HCT116 (cell line): ENCODE measurements at regions not wholly inside any gene's neighbourhood (a gene's known extent, or its start where the extent isn't known, plus 50 kb on each side); places are given as distances from the start of the nearest gene placed in this dataset.

Experiments
- ATAC-seq: fragments of 200-7000 bp; cut with Tn5 transposase; 2 replicates; pipeline ENCODE4 v1.9.1; 2020; ENCODE audit warnings: mild to moderate bottlenecking, moderate library complexity
- BruUV-seq: library from RNA; stranded (reverse); fragments of 400-500 nt; replicated peaks from 2 replicates; lab custom pipeline; 2021; lab: Mats Ljungman, UMichigan
- CTCF ChIA-PET: fragments of 300-600 bp; sonication (Branson Sonifier 250); formaldehyde crosslinking; loops from one replicate; lab custom pipeline; 2021; ENCODE audit warnings: antibody characterized with exemption; lab: Charles Lee
- POLR2A ChIA-PET: fragments of 300-600, 350-600 bp; sonication (Branson Sonifier 250); formaldehyde crosslinking; loops from one replicate; lab custom pipeline; 2021; ENCODE audit warnings: antibody characterized with exemption; lab: Charles Lee
- RAD21 ChIA-PET, 2 experiments: fragments of 300-600 bp; sonication (Branson Sonifier 250); formaldehyde crosslinking; loops; one replicate each; lab custom pipeline; 2023; ENCODE audit warnings: low total read pairs in 2 of 2; ENCODE audit not compliant: uncharacterized antibody in 2 of 2, unreplicated experiment in 2 of 2, low non-redundant PET in 1 of 2; lab: Charles Lee
- DNase-seq: peaks from one replicate; pipeline ENCODE4 v3.0.0-alpha.2; 2010; ENCODE audit warnings: low read depth, low spot score
- H2AFZ ChIP-seq: fragments of 200-600 bp; shearing (Covaris generic), sonication (generic); 2 replicates; pipeline ENCODE4 v1.6.1; 2017; ENCODE audit warnings: low read depth, mixed run types, mixed read lengths, antibody characterized with exemption, low read length; ENCODE audit not compliant: poor library complexity, severe bottlenecking
- H3K27ac ChIP-seq: 2 replicates; pipeline ENCODE4 v1.5.1; 2012; ENCODE audit warnings: low read depth, low read length
- H3K27me3 ChIP-seq: fragments of 200-600 bp; sonication (generic); 2 replicates; pipeline ENCODE4 v1.6.1; 2016; ENCODE audit warnings: mixed run types, low read length, mixed read lengths; ENCODE audit not compliant: insufficient read depth
- H3K36me3 ChIP-seq, 2 experiments: fragments of 200-500 bp in 1 of 2; fragments of 200-600 bp in 1 of 2; sonication (Bioruptor generic) in 1 of 2; sonication (generic) in 1 of 2; 2 replicates each; pipeline versions ENCODE4 v1.5.1 to v1.6.1; 2014 to 2016; ENCODE audit warnings: low read length in 2 of 2, inconsistent platforms in 1 of 2, mixed read lengths in 1 of 2, mixed run types in 1 of 2; ENCODE audit not compliant: insufficient read depth in 2 of 2, control insufficient read depth in 1 of 2
- H3K4me1 ChIP-seq, 2 experiments: fragments of 200-600 bp in 1 of 2; sonication (generic) in 1 of 2; 2 replicates each; pipeline versions ENCODE4 v1.5.1 to v1.6.1; 2012 to 2017; ENCODE audit warnings: low read length in 2 of 2, inconsistent platforms in 1 of 2, mild to moderate bottlenecking in 1 of 2, mixed read lengths in 1 of 2, mixed run types in 1 of 2, moderate library complexity in 1 of 2; ENCODE audit not compliant: insufficient read depth in 2 of 2, control insufficient read depth in 1 of 2
- H3K4me2 ChIP-seq: fragments of 200-600 bp; sonication (generic); 2 replicates; pipeline ENCODE4 v1.6.1; 2017; ENCODE audit warnings: mixed run types, low read length, mixed read lengths
- H3K4me3 ChIP-seq, 2 experiments: fragments of 200-600 bp in 1 of 2; sonication (generic) in 1 of 2; replicated peaks in 1 of 2; 2 replicates each; pipeline ENCODE4 v1.5.1; 2011 to 2016; ENCODE audit warnings: low read length in 2 of 2, control low read depth in 1 of 2, low read depth in 1 of 2, mild to moderate bottlenecking in 1 of 2, mixed read lengths in 1 of 2, mixed run types in 1 of 2
- H3K79me2 ChIP-seq: fragments of 200-600 bp; sonication (generic); 2 replicates; pipeline ENCODE4 v1.6.1; 2017; ENCODE audit warnings: mild to moderate bottlenecking, mixed run types, low read length, moderate library complexity, mixed read lengths; ENCODE audit not compliant: insufficient read depth
- H3K9ac ChIP-seq: fragments of 200-600 bp; sonication (generic); 2 replicates; pipeline ENCODE4 v1.6.1; 2016; ENCODE audit warnings: low read length, mixed read lengths
- H3K9me2 ChIP-seq: fragments of 200-600 bp; sonication (generic), shearing (Covaris generic); 2 replicates; pipeline ENCODE4 v1.6.1; 2017; ENCODE audit warnings: mixed run types, mild to moderate bottlenecking, moderate library complexity; ENCODE audit not compliant: insufficient read depth
- H3K9me3 ChIP-seq, 2 experiments: fragments of 200-500 bp in 1 of 2; fragments of 200-600 bp in 1 of 2; sonication (Bioruptor generic) in 1 of 2; sonication (generic) in 1 of 2; 2 replicates each; pipeline ENCODE4 v1.6.1; 2014 to 2017; ENCODE audit warnings: low read length in 2 of 2, mixed read lengths in 2 of 2, inconsistent platforms in 1 of 2, low read depth in 1 of 2, mild to moderate bottlenecking in 1 of 2, mixed run types in 1 of 2, moderate library complexity in 1 of 2; ENCODE audit not compliant: control insufficient read depth in 1 of 2, insufficient read depth in 1 of 2
- H4K20me1 ChIP-seq: fragments of 200-600 bp; sonication (generic), shearing (Covaris generic); 2 replicates; pipeline ENCODE4 v1.6.1; 2017; ENCODE audit warnings: mixed run types, mild to moderate bottlenecking, moderate library complexity; ENCODE audit not compliant: insufficient read depth
- CBX3 ChIP-seq: IDR thresholded peaks from 2 replicates; pipeline ENCODE4 v1.6.1; 2012; ENCODE audit warnings: low read depth
- CEBPB ChIP-seq: IDR thresholded peaks from 2 replicates; pipeline ENCODE4 v1.6.1; 2012; ENCODE audit warnings: low read depth
- EGR1 ChIP-seq: IDR thresholded peaks from 2 replicates; pipeline ENCODE4 v1.6.1; 2012; ENCODE audit warnings: low read depth
- ELF1 ChIP-seq: IDR thresholded peaks from 2 replicates; pipeline ENCODE4 v1.6.1; 2012; ENCODE audit warnings: low read depth, borderline replicate concordance
- EZH2 ChIP-seq: fragments of 200-600 bp; sonication (generic); IDR thresholded peaks from 2 replicates; pipeline ENCODE4 v1.6.1; 2017; ENCODE audit warnings: antibody characterized with exemption, mixed run types
- EZH2phosphoT487 ChIP-seq: fragments of 200-600 bp; IDR thresholded peaks from 2 replicates; pipeline ENCODE4 v1.6.1; 2018; ENCODE audit warnings: antibody characterized with exemption, borderline replicate concordance
- FOSL1 ChIP-seq: IDR thresholded peaks from 2 replicates; pipeline ENCODE4 v1.6.1; 2012; ENCODE audit warnings: low read depth
- JUND ChIP-seq: IDR thresholded peaks from 2 replicates; pipeline ENCODE4 v1.6.1; 2012
- POLR2A ChIP-seq: IDR thresholded peaks from 2 replicates; pipeline ENCODE4 v1.7.0; 2011; ENCODE audit warnings: borderline replicate concordance; ENCODE audit not compliant: insufficient read depth, insufficient read length; ENCODE audit errors: extremely low read depth
- POLR2AphosphoS5 ChIP-seq: IDR thresholded peaks from 2 replicates; pipeline ENCODE4 v1.6.1; 2011; ENCODE audit warnings: mild to moderate bottlenecking, low read depth, low read length, moderate library complexity
- RAD21 ChIP-seq: IDR thresholded peaks from 2 replicates; pipeline ENCODE4 v1.6.1; 2012; ENCODE audit warnings: low read depth, mild to moderate bottlenecking
- SP1 ChIP-seq: IDR thresholded peaks from 2 replicates; pipeline ENCODE4 v1.6.1; 2012; ENCODE audit warnings: low read depth
- TCF7L2 ChIP-seq: IDR thresholded peaks from 2 replicates; pipeline ENCODE4 v1.7.0; 2011; ENCODE audit warnings: borderline replicate concordance, inconsistent platforms; ENCODE audit not compliant: insufficient read depth, insufficient read length; ENCODE audit errors: extremely low read depth
- YY1 ChIP-seq: IDR thresholded peaks from 2 replicates; pipeline ENCODE4 v1.6.1; 2011; ENCODE audit warnings: low read length, low read depth, moderate library complexity, mild to moderate bottlenecking; ENCODE audit not compliant: insufficient replicate concordance; ENCODE audit errors: extremely low read depth
- ZNF274 ChIP-seq: fragments of 200-500 bp; sonication (Bioruptor generic); IDR thresholded peaks from 2 replicates; pipeline ENCODE4 v1.6.1; 2014; ENCODE audit warnings: mild to moderate bottlenecking, low read depth, low read length, inconsistent platforms
- intact Hi-C: fragments of 100-400 bp; cut with micrococcal nuclease; formaldehyde crosslinking; loops from 2 replicates; pipeline ENCODE4 v1.10.0; 2022
- TF ChIP-seq, protein P1 (sequence below): IDR thresholded peaks from 2 replicates; pipeline ENCODE4 v1.6.1; 2012
- TF ChIP-seq, protein P2 (sequence below), 3 experiments: fragments of 200-600 bp in 1 of 3; sonication (generic) in 1 of 3; IDR thresholded peaks in 2 of 3; conservative IDR thresholded peaks in 1 of 3; 2 replicates each; pipeline ENCODE4 v1.5.1; 2012 to 2017; ENCODE audit warnings: low read depth in 2 of 3, low read length in 2 of 3, antibody characterized with exemption in 1 of 3, borderline replicate concordance in 1 of 3, control low read depth in 1 of 3, mild to moderate bottlenecking in 1 of 3, mixed read lengths in 1 of 3, mixed run types in 1 of 3, moderate library complexity in 1 of 3; ENCODE audit not compliant: insufficient read depth in 1 of 3

DNA sequence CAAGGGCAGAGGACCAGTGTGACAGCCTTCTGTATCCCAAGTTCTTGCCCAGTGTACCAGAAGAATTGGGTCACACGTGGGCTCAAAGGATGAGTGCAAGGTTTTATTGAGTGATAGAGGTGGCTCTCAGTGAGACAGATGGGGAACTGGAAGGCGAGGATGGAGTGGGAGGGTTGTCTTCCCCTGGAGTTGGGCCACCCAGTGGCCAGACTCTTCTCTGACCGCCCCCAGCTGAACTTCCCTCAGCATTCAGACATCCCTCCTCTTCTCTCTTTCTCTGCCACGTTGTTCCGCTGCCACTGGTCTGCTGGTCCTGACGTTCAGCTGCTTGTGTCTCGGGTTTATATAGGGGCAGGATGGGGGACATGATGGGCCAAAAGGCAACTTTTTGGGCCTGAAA lies 150.1 kb upstream of the IVNS1ABP start:
- H3K9ac ChIP-seq, result no peak overlapping the region
- BruUV-seq, result no TSS peak
- no peaks in the 10 kb centered on the region for H3K9me3 ChIP-seq
- no peaks in the 10 kb centered on the region for H3K36me3 ChIP-seq
- CTCF ChIA-PET, result no interaction called here
- ATAC-seq (no peak), DNase-seq (no peak)
- TF ChIP-seq JUND, result no peak
- TF ChIP-seq, protein P1, sequence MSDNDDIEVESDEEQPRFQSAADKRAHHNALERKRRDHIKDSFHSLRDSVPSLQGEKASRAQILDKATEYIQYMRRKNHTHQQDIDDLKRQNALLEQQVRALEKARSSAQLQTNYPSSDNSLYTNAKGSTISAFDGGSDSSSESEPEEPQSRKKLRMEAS, result no peak
- TF ChIP-seq POLR2A, result no peak
- POLR2A ChIA-PET, result no interaction called here
- H3K4me1 ChIP-seq, result no peaks in the 10 kb centered on the region
- H3K9me2 ChIP-seq, result no peaks in the 10 kb centered on the region
- intact Hi-C loops, result no loop called here
- no peak overlapping the region for H3K4me3 ChIP-seq
- H4K20me1 ChIP-seq, result no peaks in the 10 kb centered on the region
- RAD21 ChIA-PET, result no interaction called here
- H3K27ac ChIP-seq, result no peak overlapping the region
- H2AFZ ChIP-seq, result no peak overlapping the region
- no peak overlapping the region for H3K4me2 ChIP-seq
- H3K79me2 ChIP-seq, result no peaks in the 10 kb centered on the region
- H3K27me3 ChIP-seq, result no peaks in the 10 kb centered on the region

DNA sequence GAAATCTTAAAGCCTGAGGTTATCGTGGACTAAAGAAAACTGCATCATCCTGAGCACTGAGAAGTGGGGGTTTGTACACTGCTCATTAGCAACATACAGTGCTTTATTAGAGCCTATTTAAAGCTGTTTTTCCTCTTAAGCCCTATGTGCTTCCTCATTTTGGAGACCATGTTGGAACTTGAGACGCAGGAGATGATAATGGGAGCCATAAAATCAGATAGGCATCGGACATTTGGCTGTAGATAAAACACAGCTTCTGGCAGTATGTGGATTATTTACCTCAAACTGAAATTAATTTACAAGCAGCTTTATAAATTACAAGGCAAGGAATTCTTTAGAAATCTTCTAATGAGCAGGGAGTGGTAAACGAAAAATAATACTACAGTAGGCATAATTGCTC lies 147.7 kb upstream of the IVNS1ABP start:
- no peaks in the 10 kb centered on the region for H3K27me3 ChIP-seq
- no peak overlapping the region for H3K4me2 ChIP-seq
- intact Hi-C loops, result no loop called here
- TF ChIP-seq POLR2A (no peak), YY1 (no peak), TCF7L2 (no peak), POLR2AphosphoS5 (no peak), EZH2 (no peak), RAD21 (no peak), FOSL1 (no peak), ELF1 (no peak), EZH2phosphoT487 (no peak), ZNF274 (no peak), EGR1 (no peak), JUND (no peak), CEBPB (no peak), SP1 (no peak), CBX3 (no peak)
- TF ChIP-seq, protein P2, sequence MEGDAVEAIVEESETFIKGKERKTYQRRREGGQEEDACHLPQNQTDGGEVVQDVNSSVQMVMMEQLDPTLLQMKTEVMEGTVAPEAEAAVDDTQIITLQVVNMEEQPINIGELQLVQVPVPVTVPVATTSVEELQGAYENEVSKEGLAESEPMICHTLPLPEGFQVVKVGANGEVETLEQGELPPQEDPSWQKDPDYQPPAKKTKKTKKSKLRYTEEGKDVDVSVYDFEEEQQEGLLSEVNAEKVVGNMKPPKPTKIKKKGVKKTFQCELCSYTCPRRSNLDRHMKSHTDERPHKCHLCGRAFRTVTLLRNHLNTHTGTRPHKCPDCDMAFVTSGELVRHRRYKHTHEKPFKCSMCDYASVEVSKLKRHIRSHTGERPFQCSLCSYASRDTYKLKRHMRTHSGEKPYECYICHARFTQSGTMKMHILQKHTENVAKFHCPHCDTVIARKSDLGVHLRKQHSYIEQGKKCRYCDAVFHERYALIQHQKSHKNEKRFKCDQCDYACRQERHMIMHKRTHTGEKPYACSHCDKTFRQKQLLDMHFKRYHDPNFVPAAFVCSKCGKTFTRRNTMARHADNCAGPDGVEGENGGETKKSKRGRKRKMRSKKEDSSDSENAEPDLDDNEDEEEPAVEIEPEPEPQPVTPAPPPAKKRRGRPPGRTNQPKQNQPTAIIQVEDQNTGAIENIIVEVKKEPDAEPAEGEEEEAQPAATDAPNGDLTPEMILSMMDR (IDR thresholded peaks at IDR 0.05 in 2 of 3, conservative IDR thresholded peaks at IDR 0.05 in 1 of 3; ENCODE audit: borderline replicate concordance in 1 of 3, insufficient read depth in 1 of 3, low read depth in 2 of 3, low read length in 2 of 3), result no peak
- H3K36me3 ChIP-seq, result no peaks in the 10 kb centered on the region
- BruUV-seq, result no TSS peak
- no peaks in the 10 kb centered on the region for H3K9me2 ChIP-seq
- H4K20me1 ChIP-seq, result no peaks in the 10 kb centered on the region
- no peak for DNase-seq
- H3K4me3 ChIP-seq, result no peak overlapping the region
- ChIA-PET CTCF (no interaction called here), RAD21 (no interaction called here), POLR2A (no interaction called here)
- H3K79me2 ChIP-seq, result no peaks in the 10 kb centered on the region
- no peak overlapping the region for H2AFZ ChIP-seq
- H3K9ac ChIP-seq, result no peak overlapping the region
- no peak overlapping the region for H3K27ac ChIP-seq
- no peak for ATAC-seq
- H3K4me1 ChIP-seq, result no peaks in the 10 kb centered on the region
- no peaks in the 10 kb centered on the region for H3K9me3 ChIP-seq
